Parathyroid adenoma (tissue), 2 donors: ENCODE measurements at regions not wholly inside any gene's neighbourhood (a gene's known extent, or its start where the extent isn't known, plus 50 kb on each side); places are given as distances from the start of the nearest gene placed in this dataset.

Source experiments
- H2AFZ ChIP-seq: fragments of 300-600 bp; sonication (generic); one replicate; pipeline ENCODE4 v1.7.0; 2017; ENCODE audit warnings: antibody characterized with exemption, mild to moderate bottlenecking
- H3K27ac ChIP-seq: fragments of 300-600 bp; sonication (generic); one replicate; pipeline ENCODE4 v1.7.0; 2017
- H3K27me3 ChIP-seq: fragments of 300-600 bp; sonication (generic); one replicate; pipeline ENCODE4 v1.7.0; 2017; ENCODE audit warnings: low read length; ENCODE audit not compliant: control insufficient read depth, insufficient read depth
- H3K36me3 ChIP-seq: fragments of 300-600 bp; sonication (generic); one replicate; pipeline ENCODE4 v1.7.0; 2017; ENCODE audit warnings: low read length; ENCODE audit not compliant: control insufficient read depth, insufficient read depth
- H3K4me1 ChIP-seq: fragments of 300-600 bp; sonication (generic); one replicate; pipeline ENCODE4 v1.7.0; 2017; ENCODE audit warnings: control low read depth
- H3K4me2 ChIP-seq: fragments of 300-600 bp; sonication (generic); one replicate; pipeline ENCODE4 v1.7.0; 2017; ENCODE audit warnings: low read length
- H3K4me3 ChIP-seq: fragments of 300-600 bp; sonication (generic); one replicate; pipeline ENCODE4 v1.7.0; 2017; ENCODE audit warnings: low read depth, low read length
- H3K79me2 ChIP-seq: fragments of 300-600 bp; sonication (generic); one replicate; pipeline ENCODE4 v1.7.0; 2017; ENCODE audit warnings: control low read depth
- H3K9ac ChIP-seq: fragments of 300-600 bp; sonication (generic); one replicate; pipeline ENCODE4 v1.7.0; 2017; ENCODE audit warnings: mild to moderate bottlenecking
- H3K9me3 ChIP-seq: fragments of 300-600 bp; sonication (generic); one replicate; pipeline ENCODE4 v1.7.0; 2017; ENCODE audit warnings: low read length; ENCODE audit not compliant: control insufficient read depth
- CTCF ChIP-seq: fragments of 300-600 bp; sonication (generic); IDR thresholded peaks from one replicate; pipeline ENCODE4 v1.7.0; 2017; ENCODE audit warnings: antibody characterized with exemption, mild to moderate bottlenecking
- donor health status: primary hyperparathyroidism.

- Histone ChIP-seq H3K36me3 (no peaks in the 10 kb centered on the region), H3K9me3 (no peaks in the 10 kb centered on the region), H3K4me3 (no peak overlapping the region), H3K27me3 (no peaks in the 10 kb centered on the region), H2AFZ (no peak overlapping the region), H3K4me1 (no peaks in the 10 kb centered on the region), H3K27ac (no peak overlapping the region), H3K79me2 (no peaks in the 10 kb centered on the region), H3K9ac (no peak overlapping the region), H3K4me2 (no peak overlapping the region)
- TF ChIP-seq CTCF: no peak
Observed at GRCh38 chr11:32233928-32234327, 143.1 kb downstream of the RCN1 start.

GRCh38 chr11:32244453-32244852 lies 153.6 kb downstream of the RCN1 start:
- H2AFZ ChIP-seq: no peak overlapping the region

GRCh38 chr11:32253706-32254105 lies 162.8 kb downstream of the RCN1 start:
- no peaks in the 10 kb centered on the region for H3K27me3 ChIP-seq
- H3K27ac ChIP-seq: no peak overlapping the region
- no peak overlapping the region for H3K9ac ChIP-seq
- H3K79me2 ChIP-seq: no peaks in the 10 kb centered on the region
- no peak overlapping the region for H2AFZ ChIP-seq
- no peaks in the 10 kb centered on the region for H3K36me3 ChIP-seq
- H3K4me3 ChIP-seq: no peak overlapping the region
- H3K4me1 ChIP-seq: no peaks in the 10 kb centered on the region
- H3K9me3 ChIP-seq: no peaks in the 10 kb centered on the region
- no peak overlapping the region for H3K4me2 ChIP-seq
- no peak for TF ChIP-seq CTCF

More at GRCh38 chr11:32244453-32244852, 153.6 kb downstream of the RCN1 start:
- H3K4me2 ChIP-seq: no peak overlapping the region
- no peak overlapping the region for H3K27ac ChIP-seq
- H3K36me3 ChIP-seq: no peaks in the 10 kb centered on the region
- H3K9me3 ChIP-seq: no peaks in the 10 kb centered on the region
- no peak for TF ChIP-seq CTCF
- no peaks in the 10 kb centered on the region for H3K79me2 ChIP-seq
- no peaks in the 10 kb centered on the region for H3K4me1 ChIP-seq
- H3K9ac ChIP-seq: no peak overlapping the region
- no peaks in the 10 kb centered on the region for H3K27me3 ChIP-seq
- H3K4me3 ChIP-seq: no peak overlapping the region

- Histone ChIP-seq H2AFZ (no peak overlapping the region), H3K9me3 (no peaks in the 10 kb centered on the region), H3K79me2 (no peaks in the 10 kb centered on the region), H3K9ac (no peak overlapping the region), H3K36me3 (no peaks in the 10 kb centered on the region), H3K4me2 (no peak overlapping the region), H3K27me3 (no peaks in the 10 kb centered on the region), H3K4me1 (no peaks in the 10 kb centered on the region), H3K4me3 (no peak overlapping the region), H3K27ac (no peak overlapping the region)
- TF ChIP-seq CTCF: no peak
Observed at GRCh38 chr11:32255841-32256240, 165.0 kb downstream of the RCN1 start.

- Histone ChIP-seq H2AFZ (no peak overlapping the region), H3K9ac (no peak overlapping the region), H3K36me3 (no peaks in the 10 kb centered on the region), H3K79me2 (no peaks in the 10 kb centered on the region), H3K4me1 (no peaks in the 10 kb centered on the region), H3K4me3 (no peak overlapping the region), H3K4me2 (no peak overlapping the region), H3K27me3 (no peaks in the 10 kb centered on the region), H3K9me3 (no peaks in the 10 kb centered on the region), H3K27ac (no peak overlapping the region)
- TF ChIP-seq CTCF: no peak
Observed at GRCh38 chr11:32256466-32256865, 165.6 kb downstream of the RCN1 start.
